Heart left ventricle (tissue), 16 donors: ENCODE measurements at regions not wholly inside any gene's neighbourhood (a gene's known extent, or its start where the extent isn't known, plus 50 kb on each side); places are given as distances from the start of the nearest gene placed in this dataset.

Source experiments
- ATAC-seq, 4 donors: fragments of 200-7000 bp; cut with Tn5 transposase; one replicate each; pipeline ENCODE4 v1.9.1; 2020 to 2022; ENCODE audit warnings: moderate library complexity in 4 of 4, mild to moderate bottlenecking in 3 of 4, moderate number of reproducible peaks in 1 of 4
- DNase-seq, 5 donors: peaks; one replicate each; pipeline ENCODE4 v3.0.0-alpha.2; 2020
- H3K27ac ChIP-seq, 12 donors: fragments of 200-600 bp; sonication (generic) in 4 of 12; one replicate each; pipeline versions ENCODE4 v1.5.0 to v1.8.0; 2016 to 2022; ENCODE audit warnings: mild to moderate bottlenecking in 2 of 12
- H3K27me3 ChIP-seq, 9 donors: fragments of 200-600 bp; sonication (generic) in 2 of 9; one replicate each; pipeline versions ENCODE4 v1.5.1 to v1.8.0; 2016 to 2022; ENCODE audit warnings: mild to moderate bottlenecking in 3 of 9
- H3K36me3 ChIP-seq, 9 donors: fragments of 200-600 bp; sonication (generic) in 2 of 9; one replicate each; pipeline versions ENCODE4 v1.5.0 to v1.8.0; 2018 to 2022; ENCODE audit warnings: mild to moderate bottlenecking in 2 of 9
- H3K4me1 ChIP-seq, 12 donors: fragments of 200-600 bp; sonication (generic) in 4 of 12; one replicate each; pipeline versions ENCODE4 v1.5.0 to v1.8.0; 2016 to 2022; ENCODE audit warnings: mild to moderate bottlenecking in 3 of 12
- H3K4me3 ChIP-seq, 12 donors: fragments of 200-600 bp; sonication (generic) in 4 of 12; one replicate each; pipeline versions ENCODE4 v1.5.0 to v1.8.0; 2017 to 2022; ENCODE audit warnings: mild to moderate bottlenecking in 9 of 12, moderate library complexity in 4 of 12
- H3K9me3 ChIP-seq, 12 donors: fragments of 200-600 bp; sonication (generic) in 4 of 12; one replicate each; pipeline versions ENCODE4 v1.5.0 to v1.8.0; 2016 to 2022; ENCODE audit warnings: mild to moderate bottlenecking in 1 of 12
- POLR2A ChIP-seq, 2 donors: fragments of 450-650 bp; IDR thresholded peaks; one replicate each; pipeline ENCODE4 v1.6.1; 2017; ENCODE audit warnings: antibody characterized with exemption in 2 of 2, mild to moderate bottlenecking in 2 of 2, moderate library complexity in 2 of 2
- WGBS, 4 donors: extraction: QIAGEN DNeasy Blood & Tissue Kit in 2 of 4; methylation state at CpG; one replicate each; pipeline versions ENCODE4 v1.1.5 to v1.1.7; 2013 to 2018; 5-methylcytosine and 5-hydroxymethylcytosine counted together
- intact Hi-C, 10 donors: fragments of 100-400 bp; cut with DNase I; formaldehyde crosslinking; loops; one replicate each; pipeline versions ENCODE4 v1.11.1 to v1.14.2; 2022
- TF ChIP-seq, protein P1 (sequence below), 12 donors: fragments of 200-600 bp; sonication (generic) in 4 of 12; IDR thresholded peaks; one replicate each; pipeline versions ENCODE4 v1.5.0 to v1.8.0; 2018 to 2022; ENCODE audit warnings: antibody characterized with exemption in 12 of 12, mild to moderate bottlenecking in 5 of 12
- donor health status: ischemic (EF 13 %, LVEDD 7.1; RV severe dilation, severe dysfunction).
- donor health status: healthy with polysubstance abuse.
- donor health status: DM: no; HTN: yes; CAD: no.
- donor health status: DM: no; HTN: no; CAD: no.
- donor health status: ischemic (EF 25% LVEDD 6.9; RV normal size, moderate dysfunction).
- donor health status: ischemic (EF 25% LVEDD 5.7; RV mildly dilated, moderate dysfunction).
- donor health status: healthy.
- donor health status: DM: yes; HTN: yes; CAD: no.
- donor health status: ischemic (EF 35%, LVEDD 5.7; RV mildly dilated, moderate dysfunction).
- donor health status: nonischemic (EF 11% LVEDD 7.7; RV severe dilation, severe dysfunction).
- donor health status: DM: yes; HTN: yes; CAD: no.
- donor health status: PGD.
- donor health status: ischemic (EF 29% LVEDD 5.4; RV normal size, mild dysfunction).
- donor health status: nonischemic (EF 23%, LVEDD 6.1; RV moderate dilation, normal function).

DNA sequence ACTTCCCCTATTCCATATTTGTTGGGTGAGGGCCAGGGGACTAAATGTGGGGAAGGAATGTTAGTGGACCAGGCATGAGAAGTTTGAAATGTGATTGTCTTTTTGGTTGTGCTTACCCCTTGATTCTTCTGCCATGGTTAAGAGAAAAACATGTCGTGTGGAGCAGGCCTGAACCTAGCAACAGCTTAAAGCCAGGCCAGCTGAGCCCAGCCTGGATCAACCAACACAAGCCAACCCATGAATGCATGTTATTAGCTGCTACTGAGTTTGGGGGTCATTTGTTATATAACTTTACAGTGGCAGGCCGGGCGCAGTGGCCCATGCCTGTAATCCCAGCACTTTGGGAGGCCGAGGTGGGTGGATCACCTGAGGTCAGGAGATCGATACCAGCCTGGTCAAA lies 52.4 kb upstream of the TRIO start:
- Histone ChIP-seq H3K27me3 (no peaks in the 10 kb centered on the region), H3K4me1 (no peaks in the 10 kb centered on the region), H3K27ac (no peak overlapping the region), H3K36me3 (no peaks in the 10 kb centered on the region), H3K9me3 (peaks cover 0 to 7% (median 0%) of the 10 kb centered on the region in 12 donors), H3K4me3 (no peak overlapping the region)
- WGBS, 4 donors, result 92 to 100% (median 95%) methylated on average over 3 to 5 of the region's 5 CpGs
- DNase-seq (no peak), ATAC-seq (no peak)
- intact Hi-C loops, result no loop called here
- TF ChIP-seq, protein P1, sequence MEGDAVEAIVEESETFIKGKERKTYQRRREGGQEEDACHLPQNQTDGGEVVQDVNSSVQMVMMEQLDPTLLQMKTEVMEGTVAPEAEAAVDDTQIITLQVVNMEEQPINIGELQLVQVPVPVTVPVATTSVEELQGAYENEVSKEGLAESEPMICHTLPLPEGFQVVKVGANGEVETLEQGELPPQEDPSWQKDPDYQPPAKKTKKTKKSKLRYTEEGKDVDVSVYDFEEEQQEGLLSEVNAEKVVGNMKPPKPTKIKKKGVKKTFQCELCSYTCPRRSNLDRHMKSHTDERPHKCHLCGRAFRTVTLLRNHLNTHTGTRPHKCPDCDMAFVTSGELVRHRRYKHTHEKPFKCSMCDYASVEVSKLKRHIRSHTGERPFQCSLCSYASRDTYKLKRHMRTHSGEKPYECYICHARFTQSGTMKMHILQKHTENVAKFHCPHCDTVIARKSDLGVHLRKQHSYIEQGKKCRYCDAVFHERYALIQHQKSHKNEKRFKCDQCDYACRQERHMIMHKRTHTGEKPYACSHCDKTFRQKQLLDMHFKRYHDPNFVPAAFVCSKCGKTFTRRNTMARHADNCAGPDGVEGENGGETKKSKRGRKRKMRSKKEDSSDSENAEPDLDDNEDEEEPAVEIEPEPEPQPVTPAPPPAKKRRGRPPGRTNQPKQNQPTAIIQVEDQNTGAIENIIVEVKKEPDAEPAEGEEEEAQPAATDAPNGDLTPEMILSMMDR (IDR thresholded peaks at IDR 0.05), result no peak
- TF ChIP-seq POLR2A (IDR thresholded peaks at IDR 0.05), result no peak

DNA sequence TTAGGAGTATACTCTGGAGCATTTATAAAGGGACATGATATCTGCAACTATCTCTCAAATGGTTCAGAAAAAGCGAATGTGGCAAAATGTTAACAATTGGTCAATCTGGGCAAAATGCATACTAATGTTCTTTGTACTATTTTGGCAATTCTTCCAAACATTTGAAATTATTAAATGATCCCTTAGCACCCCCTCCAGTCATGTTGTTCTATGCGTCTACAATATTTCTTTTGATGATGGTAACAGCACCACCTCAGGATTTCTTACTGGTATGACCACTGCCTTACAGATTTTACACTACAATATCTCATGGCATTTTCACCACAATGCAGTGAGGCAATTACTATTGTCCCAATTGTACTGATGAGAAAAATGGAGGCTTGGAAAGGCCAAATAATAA lies 52.9 kb upstream of the TRIO start:
- TF ChIP-seq POLR2A (IDR thresholded peaks at IDR 0.05), result no peak
- TF ChIP-seq, protein P1 (IDR thresholded peaks at IDR 0.05), result no peak
- Histone ChIP-seq H3K27ac (no peak overlapping the region), H3K27me3 (no peaks in the 10 kb centered on the region), H3K4me3 (no peak overlapping the region), H3K4me1 (no peaks in the 10 kb centered on the region), H3K36me3 (no peaks in the 10 kb centered on the region), H3K9me3 (peaks cover 0 to 7% (median 0%) of the 10 kb centered on the region in 12 donors)
- no peak for DNase-seq
- WGBS, 4 donors, result 91 to 92% (median 92%) methylated on average over 2 of the region's 2 CpGs
- no peak for ATAC-seq
- intact Hi-C loops, result no loop called here

DNA sequence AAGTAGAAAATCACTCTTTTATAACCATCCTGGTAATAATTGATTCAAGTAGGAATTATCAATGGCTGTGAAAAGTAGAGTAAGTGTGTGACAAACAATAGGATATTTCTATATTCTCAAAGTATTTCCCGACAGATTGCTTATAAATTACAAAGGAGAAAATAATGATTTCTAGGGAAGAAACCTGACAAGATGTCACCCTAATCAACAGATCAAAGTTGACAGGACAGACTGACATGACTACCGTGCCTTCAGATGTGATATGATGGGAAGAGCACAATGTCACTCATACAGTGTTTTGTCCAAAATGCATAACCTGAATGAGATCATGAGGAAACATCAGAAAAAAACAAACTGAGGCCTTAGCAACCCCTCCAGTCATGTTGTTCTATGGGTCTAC lies 53.9 kb upstream of the TRIO start:
- WGBS, 4 donors, result 88 to 91% (median 90%) methylated on average over 2 of the region's 2 CpGs
- Histone ChIP-seq H3K36me3 (no peaks in the 10 kb centered on the region), H3K4me1 (no peaks in the 10 kb centered on the region), H3K9me3 (peaks cover 0 to 7% (median 0%) of the 10 kb centered on the region in 12 donors), H3K4me3 (no peak overlapping the region), H3K27ac (no peak overlapping the region), H3K27me3 (no peaks in the 10 kb centered on the region)
- no peak for ATAC-seq
- intact Hi-C loops, result no loop called here
- TF ChIP-seq, protein P1 (IDR thresholded peaks at IDR 0.05), result no peak
- no peak for TF ChIP-seq POLR2A (IDR thresholded peaks at IDR 0.05)
- DNase-seq, result no peak

DNA sequence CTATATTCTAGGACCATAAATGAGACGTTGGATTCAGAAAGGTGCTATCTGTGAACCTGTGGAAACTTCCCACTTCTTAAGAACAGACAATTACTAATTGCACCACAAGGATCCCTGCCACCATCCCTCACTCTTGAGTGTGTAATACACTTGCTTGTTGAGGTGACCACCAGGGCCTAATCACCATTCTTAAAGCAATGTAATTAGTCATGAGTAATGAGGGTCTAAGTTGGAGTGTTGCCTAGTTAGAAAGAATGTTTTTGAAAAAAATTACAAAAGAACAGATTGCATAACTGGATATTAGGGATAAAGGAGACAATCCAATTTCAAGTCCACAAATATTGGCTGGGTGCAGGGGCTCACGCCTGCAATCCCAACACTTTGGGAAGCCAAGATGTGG lies 56.9 kb upstream of the TRIO start:
- ATAC-seq (no peak), DNase-seq (no peak)
- H3K27me3 ChIP-seq, result no peaks in the 10 kb centered on the region
- intact Hi-C loops, result no loop called here
- H3K27ac ChIP-seq, result no peak overlapping the region
- no peak overlapping the region for H3K4me3 ChIP-seq
- TF ChIP-seq, protein P1 (IDR thresholded peaks at IDR 0.05), result no peak
- TF ChIP-seq POLR2A (IDR thresholded peaks at IDR 0.05), result no peak
- 91 to 95% (median 93%) methylated on average over 2 of the region's 2 CpGs for WGBS, 4 donors
- peaks cover 0 to 7% (median 0%) of the 10 kb centered on the region in 12 donors for H3K9me3 ChIP-seq
- H3K36me3 ChIP-seq, result no peaks in the 10 kb centered on the region
- H3K4me1 ChIP-seq, result no peaks in the 10 kb centered on the region
